Activated CD4-positive, alpha-beta T cell treated with anti-CD3 and anti-CD28 coated beads, Interleukin-10, Interleukin-2, amounts not matched to agents 100 ng/mL and 50 ng/mL, durations not matched to agents 16 hours and 8 hours (primary cell): ENCODE measurements at regions not wholly inside any gene's neighbourhood (a gene's known extent, or its start where the extent isn't known, plus 50 kb on each side); places are given as distances from the start of the nearest gene placed in this dataset.
A peak's percentile ranks its signal among the peaks of the same experiment; 100 is the strongest.
"Not testable (repeated sequence)": the region's sequence is repeated elsewhere in the genome, so short reads cannot be mapped to it uniquely, and the experiment has no call there.

ENCODE experiments used
- DNase-seq: peaks from one replicate; pipeline ENCODE4 v3.0.0-alpha.2; 2020

DNA sequence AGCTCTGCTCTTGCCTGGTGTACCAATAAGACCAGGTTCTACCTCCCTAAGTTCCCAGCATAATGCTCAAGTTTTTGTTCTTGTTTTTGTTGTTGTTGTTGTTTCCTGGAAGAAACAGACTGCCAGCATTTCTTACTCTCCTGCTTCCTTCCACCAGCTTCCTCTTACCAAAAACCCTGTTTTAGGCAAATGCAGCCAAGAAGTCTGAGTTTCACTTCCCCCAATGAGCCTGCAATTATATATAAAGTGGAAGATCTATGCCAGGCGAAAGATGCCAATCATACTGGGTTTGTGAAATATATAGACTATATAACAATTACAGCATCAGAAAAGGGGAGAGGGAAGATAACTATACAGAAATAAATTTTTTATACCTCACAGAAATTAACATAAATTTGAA, 931.5 kb upstream of the FAT3 start:
- no peak for DNase-seq

DNA sequence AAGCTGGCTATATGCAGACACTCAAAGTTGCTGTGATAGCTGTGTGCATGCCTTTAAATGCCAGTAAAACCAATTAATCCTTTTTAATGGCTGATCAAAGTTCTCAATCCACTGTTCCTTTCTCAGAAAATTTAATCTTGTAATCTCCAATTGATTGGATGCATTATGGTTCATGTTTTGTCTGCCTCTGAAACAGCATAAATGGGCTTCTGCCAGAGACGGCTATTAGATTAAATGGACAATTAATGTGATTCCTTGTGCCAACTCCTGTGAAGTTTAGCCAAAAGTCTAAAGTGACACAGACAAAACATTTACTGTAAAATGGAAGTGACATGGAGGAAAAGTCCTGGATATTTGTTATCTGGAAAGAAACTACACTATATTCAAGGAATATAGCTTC, 952.5 kb upstream of the FAT3 start:
- DNase-seq = no peak

DNA sequence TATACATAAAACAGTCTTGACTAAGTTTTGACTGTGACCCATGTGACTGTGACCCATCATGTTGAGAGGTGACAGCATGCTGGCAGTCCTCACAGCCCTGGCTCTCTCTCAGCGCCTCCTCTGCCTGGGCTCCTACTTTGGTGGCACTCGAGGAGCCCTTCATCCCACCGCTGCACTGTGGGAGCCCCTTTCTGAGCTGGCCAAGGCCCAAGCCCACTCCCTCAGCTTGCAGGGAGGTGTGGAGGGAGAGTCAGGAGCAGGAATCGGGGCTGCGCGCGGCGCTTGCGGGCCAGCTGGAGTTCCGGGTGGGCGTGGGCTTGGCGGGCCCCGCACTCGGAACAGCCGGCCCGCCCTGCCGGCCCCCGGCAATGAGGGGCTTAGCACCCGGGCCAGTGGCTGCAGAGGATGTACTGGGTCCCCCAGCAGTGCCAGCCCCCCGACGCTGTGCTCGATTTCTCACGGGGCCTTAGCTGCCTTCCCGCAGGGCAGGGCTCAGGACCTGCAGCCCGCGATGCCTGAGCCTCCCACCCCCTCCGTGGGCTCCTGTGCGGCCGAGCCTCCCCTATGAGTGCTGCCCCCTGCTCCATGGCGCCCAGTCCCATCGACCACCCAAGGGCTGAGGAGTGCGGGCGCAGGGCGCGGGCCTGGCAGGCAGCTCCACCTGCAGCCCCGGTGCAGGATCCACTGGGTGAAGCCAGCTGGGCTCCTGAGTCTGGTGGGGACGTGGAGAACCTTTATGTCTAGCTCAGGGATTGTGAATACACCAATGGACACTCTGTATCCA, 955.9 kb upstream of the FAT3 start:
- not testable (repeated sequence) for DNase-seq

DNA sequence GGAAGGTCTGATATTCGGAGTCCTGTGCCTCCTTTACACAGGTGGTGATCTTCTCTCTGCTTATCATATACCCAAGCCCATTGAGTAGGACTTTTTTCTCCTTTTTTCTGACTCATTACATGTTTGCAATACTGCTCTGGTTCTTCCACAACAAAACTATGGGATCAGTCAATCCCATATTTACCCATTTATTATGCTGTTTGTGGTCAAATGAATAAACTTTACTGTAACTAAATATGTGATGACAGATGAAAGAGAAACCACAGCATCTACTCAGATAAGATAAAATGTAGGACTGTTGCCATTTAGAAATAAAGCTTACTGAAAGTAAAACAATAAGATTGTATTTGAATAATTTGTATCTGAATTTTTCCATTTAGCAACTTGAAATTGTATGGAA, 958.7 kb upstream of the FAT3 start:
- DNase-seq = no peak

DNA sequence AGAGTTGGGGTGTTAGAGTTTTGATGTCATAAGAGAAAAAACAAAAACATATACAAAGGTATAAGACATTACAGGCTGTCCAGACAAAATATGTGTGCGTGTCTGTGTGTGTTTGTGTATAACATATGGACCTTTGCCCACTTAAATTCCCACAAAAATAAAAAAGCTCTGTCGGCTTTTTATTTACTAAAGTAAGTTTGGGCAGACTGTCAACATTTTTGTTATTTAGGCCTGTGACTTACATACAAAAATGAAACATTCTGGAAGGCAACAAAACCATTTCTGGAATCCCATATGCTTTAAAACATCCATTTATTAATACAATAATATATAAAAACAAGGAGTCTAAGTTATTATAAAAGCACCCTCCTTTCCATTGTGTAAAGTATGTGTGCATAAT, 960.1 kb upstream of the FAT3 start:
- DNase-seq = no peak

DNA sequence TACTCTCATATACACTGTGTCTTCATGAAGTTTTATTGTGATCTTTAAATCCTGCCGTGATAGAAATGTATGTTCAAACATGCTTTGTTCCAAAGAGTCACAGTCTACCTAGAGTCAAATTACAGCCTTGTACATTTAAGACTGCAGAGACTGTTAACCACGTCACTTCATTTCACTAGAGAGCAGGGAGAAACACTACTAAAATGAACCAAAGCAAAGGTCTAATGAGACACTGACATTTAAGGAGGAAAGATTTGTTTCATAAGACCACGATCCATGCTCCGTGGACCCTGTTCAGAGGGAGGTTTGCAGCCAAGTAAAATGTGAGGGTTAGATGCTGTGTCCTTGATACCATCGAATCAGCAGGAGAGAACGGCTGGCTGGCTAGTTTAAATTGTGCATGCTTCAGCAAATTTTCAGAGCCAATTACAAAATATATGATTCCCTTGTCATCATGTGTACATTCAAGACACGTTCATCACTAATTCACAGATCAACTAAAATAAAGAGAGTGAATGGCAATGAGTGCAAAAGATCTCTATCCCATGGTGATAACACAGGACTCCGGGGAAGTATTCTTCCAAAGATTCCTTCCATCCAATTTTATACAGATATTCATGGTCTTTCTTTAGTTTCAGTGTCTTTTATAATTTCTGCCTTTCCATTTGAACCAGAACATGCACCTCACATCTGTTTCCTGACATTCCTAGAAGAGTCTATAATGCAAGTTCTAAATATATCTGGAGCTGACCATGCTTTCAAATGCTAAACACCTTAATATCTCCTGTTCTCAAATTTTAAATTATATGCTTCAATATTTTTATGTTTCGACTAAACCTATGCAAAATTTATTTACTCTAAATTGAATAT, 960.9 kb upstream of the FAT3 start:
- no peak for DNase-seq

DNA sequence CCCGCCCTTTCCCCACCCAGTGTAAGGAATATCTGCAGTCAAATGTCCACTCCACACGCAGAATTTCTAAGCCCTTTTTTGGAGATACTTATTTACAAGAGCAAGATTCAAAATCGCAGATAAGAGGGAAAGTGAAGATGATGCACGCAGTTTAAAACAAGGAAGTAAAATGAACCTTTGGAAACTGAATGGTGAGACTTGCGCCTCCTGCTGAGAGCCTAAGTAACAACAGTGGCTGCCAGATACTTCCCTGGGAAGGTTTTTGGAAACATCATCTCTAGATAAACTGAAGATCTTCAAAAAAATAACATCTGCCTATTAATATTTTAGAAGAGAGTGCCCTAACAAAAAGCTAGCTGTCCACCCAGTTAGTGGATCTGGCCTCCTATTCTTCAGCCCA, 963.1 kb upstream of the FAT3 start:
- no peak for DNase-seq

DNA sequence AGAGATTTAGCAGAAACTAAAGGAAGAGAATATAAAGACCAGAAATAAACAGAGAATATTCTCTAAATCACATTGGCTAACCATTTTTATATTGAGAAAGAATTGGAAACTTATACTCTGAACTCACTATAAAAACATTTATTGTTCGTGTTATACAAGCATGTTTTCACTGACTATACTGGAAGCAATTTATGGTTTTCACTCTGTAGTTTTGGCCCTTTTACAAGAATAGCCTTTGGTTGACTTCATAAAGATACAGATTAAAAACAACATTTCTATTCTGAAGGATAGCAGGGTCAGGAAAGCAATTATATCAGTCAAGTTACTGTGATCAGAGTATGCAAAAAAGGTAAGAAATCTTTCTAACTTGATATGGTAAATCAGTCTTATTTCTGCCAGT, 965.7 kb upstream of the FAT3 start:
- DNase-seq = no peak

DNA sequence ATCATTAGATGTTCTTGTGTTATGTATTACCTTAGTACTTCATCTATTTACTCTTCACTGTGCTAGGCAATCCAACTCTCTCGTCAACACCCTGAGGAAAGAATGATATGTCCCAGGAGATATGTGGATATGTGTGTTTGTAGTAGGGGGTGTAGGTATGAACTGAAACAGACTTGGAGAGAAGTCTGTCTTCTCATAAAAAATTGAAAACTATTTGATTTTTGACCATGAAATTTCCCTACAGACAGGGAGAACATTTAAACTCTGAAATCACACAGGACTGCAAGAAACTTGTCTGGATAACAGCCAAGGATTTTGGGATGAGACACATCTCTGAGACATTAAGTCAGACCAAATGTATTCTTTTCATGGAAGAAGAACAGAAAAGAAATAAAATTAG, 967.0 kb upstream of the FAT3 start:
- no peak for DNase-seq

DNA sequence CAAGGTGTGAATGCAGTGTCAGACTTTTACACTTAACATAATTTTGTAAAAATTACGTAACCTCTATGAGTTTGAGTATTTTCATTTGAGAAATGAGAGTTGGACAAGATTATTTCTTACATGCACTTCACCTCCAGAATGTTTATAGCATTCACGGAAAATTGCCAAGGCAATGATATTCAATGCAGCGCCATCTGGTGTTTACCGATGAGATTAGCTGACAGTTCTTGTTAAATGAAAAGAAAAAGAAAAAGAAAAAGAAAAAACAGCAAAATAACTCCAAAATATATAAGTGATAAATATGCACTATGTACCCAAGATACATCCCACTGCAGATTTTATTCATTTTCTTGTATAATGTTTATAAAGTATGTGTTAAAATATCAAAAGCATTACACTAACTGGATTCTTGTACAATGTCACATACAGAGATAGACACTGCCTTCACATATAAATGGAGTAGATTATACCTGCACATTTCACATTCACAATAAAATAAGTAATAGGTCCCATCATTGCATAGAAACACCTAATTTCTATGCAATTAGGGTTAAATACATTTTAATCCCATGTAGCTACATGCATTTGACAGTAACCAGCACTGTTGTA, 976.3 kb upstream of the FAT3 start:
- DNase-seq = peak; percentile 19

DNA sequence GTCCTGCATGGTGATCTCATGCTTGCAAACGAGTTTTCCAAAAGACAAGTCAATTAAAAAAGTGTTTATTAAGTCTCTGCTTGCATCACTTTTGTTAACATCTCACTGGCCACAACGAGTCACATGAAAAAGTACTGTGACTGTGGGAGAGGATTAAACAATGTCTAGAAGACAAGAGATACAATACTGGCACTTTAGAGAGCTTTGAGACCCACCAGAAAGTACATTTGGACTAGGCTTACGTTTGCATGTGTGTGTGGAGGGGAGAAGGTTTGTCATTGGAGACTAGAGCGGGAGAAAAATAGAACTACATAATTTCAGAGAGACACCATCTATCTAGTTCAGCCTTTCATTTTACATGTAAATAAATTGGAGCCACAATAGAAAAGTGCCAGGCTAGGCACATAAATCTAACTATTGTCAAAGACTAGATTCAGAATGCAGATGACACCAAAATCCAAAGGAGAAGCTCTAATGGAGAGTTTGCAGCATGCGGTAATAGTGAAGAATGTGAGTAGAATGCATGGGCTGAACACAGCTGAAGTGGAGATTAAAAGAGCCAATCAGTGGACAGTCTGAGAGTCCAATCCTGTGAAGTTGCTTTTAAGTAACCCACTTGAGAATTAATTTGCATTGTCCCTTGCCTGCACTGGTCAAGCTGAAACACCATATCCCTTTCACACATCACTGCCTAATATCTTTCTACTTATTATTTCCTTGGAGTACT, 977.4 kb upstream of the FAT3 start:
- no peak for DNase-seq

DNA sequence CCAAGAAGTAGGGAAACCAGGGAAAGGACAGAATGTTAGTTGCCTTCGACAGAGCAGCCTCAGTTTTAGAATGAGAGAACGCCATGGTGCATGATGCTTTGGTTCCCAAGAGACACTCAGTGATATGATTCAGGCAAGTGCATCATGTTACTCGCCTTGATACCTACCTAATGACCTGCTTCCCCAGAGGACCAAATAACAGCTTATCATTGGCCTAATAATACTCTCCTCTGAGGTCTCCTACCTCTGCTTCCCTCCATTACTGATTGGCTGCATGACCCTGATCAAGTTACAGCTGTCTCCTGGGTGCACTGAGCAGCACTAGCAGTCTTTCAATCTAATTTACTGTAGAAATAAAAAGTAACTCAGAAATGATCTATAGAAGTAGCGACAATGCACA, 979.7 kb upstream of the FAT3 start:
- no peak for DNase-seq

DNA sequence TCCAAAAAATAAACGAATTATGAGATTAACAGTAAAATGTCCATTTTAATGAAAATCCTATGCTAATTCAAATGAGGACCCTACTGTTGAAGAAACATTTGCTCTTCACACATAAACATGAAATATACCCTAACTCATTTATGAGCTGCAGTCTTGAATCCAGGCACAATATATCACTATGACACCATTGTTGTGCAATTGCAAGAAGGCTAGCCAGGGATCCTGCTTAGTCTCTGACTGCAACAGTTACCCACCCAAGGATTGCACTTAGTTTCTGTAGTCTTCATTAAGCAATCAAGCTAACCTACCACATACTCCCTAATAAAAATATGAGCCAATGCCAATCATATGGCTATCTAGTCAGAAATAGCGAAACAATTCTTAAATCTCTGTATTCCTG, 981.0 kb upstream of the FAT3 start:
- no peak for DNase-seq

DNA sequence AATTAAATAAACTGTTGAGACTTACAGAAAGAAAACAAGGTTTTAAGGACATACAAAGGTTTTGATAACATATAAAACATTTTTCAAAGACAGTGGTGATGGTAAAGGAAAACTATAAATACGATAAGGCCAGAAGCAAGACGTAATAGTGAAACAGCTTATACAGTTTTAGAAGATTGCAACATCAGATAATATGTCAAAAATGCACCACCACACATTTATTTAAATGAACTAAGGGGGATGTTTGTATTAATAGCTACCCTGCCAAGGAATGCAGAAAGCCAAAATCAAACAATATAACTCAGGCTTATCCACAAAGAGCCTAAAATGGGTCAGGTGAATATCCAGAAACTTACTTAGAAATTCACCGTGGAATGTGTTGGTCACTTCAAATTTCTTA, 981.6 kb upstream of the FAT3 start:
- no peak for DNase-seq

DNA sequence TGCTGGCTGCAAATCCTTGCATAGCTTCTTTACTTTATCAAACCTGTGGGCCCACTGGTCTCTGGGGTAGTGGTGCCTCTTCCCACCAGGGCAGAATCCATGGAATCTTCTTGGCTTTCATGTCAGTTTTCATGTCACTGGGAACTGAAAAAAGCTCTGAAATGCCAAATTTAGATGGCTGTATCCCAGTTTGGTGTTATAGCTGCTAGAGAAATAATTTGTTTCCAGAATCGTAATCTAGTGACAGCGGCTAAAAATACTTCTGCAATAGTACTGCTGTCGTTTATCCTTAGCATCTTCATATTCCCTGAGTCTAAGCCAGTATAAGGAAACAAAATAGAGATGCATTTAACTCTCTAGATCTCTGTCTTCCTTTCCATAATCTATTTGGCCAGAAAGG, 983.4 kb upstream of the FAT3 start:
- no peak for DNase-seq

DNA sequence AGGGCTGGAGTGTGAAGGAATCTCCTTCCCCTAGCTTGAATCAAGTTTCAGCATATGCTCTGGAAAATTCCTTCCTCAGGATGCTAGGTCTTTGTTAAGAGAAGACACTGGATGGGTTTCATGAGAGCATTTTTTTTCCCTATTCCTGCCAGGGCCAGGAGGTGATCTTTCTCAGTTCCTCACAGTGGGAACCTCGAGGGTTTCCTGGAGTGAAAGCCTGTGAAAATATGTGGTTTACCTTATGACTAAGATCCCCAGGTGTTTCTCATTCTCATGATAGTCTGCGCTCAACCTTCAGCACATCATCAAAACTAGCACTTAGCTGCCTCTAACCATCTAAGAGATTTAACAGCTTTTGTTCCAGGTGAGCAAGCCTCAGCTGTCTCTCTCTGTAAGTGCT, 985.3 kb upstream of the FAT3 start:
- no peak for DNase-seq

DNA sequence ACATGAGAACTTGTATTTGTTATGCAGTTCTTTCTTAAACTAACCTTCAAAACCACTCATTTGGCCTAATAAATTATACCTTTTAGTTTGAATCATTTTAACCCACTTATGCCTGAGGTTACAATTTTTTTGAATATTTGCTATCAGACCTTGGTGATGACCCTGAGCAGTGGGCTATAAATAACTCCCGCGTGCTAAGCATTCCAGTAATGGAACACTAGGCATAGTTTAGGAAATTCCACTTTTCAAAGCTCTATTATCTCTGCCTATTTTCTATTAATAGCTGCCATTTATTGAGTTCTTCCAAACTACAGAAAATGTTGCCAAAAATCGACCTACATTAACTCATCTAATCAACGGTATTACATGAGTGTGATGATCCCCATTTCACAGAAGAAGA, 993.4 kb upstream of the FAT3 start:
- no peak for DNase-seq

DNA sequence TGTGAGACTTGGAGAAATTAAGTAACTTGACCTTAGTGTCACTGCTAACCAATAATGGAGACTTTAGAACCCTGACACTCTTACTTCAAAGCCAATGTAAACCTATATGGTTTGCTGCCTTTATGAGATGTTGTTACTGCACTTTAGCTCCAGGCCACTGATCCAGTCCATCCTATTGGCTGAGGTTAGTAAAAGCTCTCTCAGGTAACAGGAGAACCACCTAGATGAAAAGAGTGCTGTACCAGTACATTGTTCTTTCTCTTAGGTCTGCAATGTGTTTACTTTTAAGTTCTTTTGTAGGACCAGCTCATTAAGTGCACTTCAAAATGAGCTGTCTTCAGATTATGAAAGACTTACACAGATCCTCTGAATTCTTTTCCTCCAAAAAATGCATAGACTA, 994.0 kb upstream of the FAT3 start:
- no peak for DNase-seq

DNA sequence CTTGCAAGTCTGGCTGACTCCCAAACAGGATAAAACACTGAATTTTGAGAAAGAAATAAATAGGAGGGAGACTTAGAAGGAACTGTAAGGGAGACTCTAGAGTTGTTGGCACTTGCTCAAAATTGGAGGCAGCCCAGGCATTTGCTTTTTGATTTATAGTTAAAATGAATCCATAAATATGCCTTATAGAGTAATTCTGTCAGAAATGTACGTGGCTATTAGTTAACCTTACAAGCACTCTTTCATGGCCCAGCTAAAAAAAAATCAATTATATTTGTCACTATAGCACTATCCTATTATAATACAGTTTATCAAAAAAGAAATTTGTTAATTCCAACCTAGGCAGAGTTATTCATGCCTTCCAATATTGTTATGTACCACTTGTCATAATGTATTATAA, 1000.0 kb upstream of the CHORDC1 start:
- no peak for DNase-seq

DNA sequence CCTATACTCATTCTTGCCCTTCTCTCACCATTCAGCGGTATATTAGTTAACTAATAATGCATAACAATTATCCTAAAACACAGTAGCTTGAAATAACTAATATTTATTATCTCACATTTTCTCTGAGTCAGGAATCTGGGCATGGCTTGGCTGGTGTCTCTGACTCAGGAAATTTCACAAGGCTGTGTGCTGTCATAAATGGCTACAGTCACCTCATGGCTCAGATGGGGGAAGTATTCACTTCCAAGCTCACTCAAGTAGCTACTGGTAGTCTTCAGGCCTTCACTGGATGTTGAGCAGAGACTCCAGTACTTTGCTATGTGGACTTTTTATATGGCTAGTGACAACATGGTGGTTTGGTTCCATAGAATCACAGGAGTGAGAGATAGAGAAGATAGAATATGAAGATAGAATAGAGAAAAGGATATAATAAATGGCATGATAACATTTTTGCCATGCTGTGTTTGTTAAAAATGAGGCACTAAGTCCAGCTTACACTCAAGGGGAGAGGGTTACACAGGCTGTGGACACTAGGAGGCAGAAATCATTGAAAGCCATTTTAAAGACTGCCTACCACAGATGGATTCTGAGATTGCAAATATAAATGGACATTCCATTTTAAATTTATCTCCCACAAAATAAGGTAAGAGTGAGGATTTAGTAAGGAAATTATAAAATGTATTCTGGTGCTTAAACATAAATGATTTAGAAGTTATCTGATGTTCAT, 997.8 kb upstream of the CHORDC1 start:
- no peak for DNase-seq

DNA sequence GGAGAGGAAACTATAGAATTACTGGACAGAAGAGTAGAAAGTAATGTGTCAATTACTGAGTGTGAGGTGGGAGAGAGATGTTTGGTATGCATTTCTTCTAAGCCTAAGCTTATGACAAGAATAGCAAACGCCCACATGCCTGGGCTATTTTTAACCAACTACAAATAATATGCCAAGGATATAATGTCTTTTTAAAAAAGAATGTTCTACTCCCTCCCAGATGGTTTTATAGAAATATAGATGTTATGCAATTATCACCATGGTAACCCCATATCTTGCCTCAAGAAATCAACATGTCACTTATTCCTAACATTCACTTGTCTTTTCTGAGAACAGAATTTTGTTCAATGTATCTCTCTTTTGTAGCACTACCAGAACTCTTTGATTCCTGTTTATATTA, 996.7 kb upstream of the CHORDC1 start:
- DNase-seq = no peak

DNA sequence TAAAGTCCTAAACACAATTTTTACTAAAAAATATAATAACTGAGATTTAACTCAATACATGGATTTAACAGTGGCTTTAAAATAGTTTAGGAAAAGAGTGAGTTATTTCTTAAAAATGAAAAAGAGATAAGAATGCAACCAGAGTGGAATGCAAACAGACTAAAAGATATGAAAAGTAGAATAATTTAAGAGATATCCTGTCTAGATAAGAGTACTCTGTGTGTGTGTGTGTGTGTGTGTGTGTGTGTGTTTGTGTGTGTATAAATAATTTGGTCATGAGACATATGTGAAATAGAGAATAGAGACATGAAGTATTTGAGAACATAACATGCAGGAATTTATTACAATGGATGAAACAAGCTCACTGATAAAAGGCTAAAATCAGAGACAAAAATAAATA, 986.9 kb upstream of the CHORDC1 start:
- DNase-seq = no peak

DNA sequence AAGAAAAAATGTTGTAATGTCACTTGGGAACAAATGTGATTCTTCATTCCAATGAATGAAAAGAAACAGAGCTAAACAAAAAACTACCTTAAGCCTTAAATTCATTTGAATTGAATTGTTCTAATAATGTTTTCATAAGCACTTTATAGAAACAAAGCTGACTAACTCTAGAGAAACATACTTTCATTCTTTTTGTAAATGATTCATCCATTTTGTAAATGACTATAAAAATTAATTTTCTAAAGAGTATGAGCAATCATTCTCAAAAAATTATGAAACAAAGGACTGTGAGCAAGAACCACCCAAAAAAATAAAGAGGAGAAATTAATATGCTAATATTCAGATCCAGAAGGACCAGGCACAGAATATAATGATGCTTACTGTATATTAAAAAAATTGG, 986.5 kb upstream of the CHORDC1 start:
- no peak for DNase-seq
